OCI-LY7 (cell line): ENCODE measurements at regions not wholly inside any gene's neighbourhood (a gene's known extent, or its start where the extent isn't known, plus 50 kb on each side); places are given as distances from the start of the nearest gene placed in this dataset.

Experiments used
- BruUV-seq: library from RNA; stranded (reverse); fragments of 400-500 nt; replicated peaks from 2 replicates; lab custom pipeline; 2021; lab: Mats Ljungman, UMichigan
- CTCF ChIA-PET: fragments of 300-600 bp; sonication (Branson Sonifier 250); formaldehyde crosslinking; loops from one replicate; lab custom pipeline; 2022; ENCODE audit warnings: antibody characterized with exemption; ENCODE audit not compliant: unreplicated experiment; lab: Charles Lee
- POLR2A ChIA-PET: fragments of 300-600 bp; sonication (Branson Sonifier 250); formaldehyde crosslinking; loops from one replicate; lab custom pipeline; 2022; ENCODE audit warnings: antibody characterized with exemption; lab: Charles Lee
- DNase-seq: peaks from one replicate; pipeline ENCODE4 v3.0.0-alpha.2; 2015; ENCODE audit warnings: low spot score
- H2AFZ ChIP-seq: fragments of 200-600 bp; sonication (generic), shearing (Covaris generic); 2 replicates; pipeline ENCODE4 v1.6.1; 2014; ENCODE audit warnings: mild to moderate bottlenecking, antibody characterized with exemption, low read length, moderate library complexity
- H3K27ac ChIP-seq: fragments of 200-600 bp; sonication (generic); 2 replicates; pipeline ENCODE4 v1.5.1; 2014; ENCODE audit warnings: mixed run types, low read depth, mild to moderate bottlenecking, moderate library complexity, low read length, inconsistent platforms; ENCODE audit not compliant: poor library complexity, severe bottlenecking
- H3K36me3 ChIP-seq: fragments of 200-600 bp; sonication (generic); 2 replicates; pipeline ENCODE4 v1.6.1; 2014; ENCODE audit warnings: mild to moderate bottlenecking, antibody characterized with exemption, low read length, moderate library complexity, mixed read lengths; ENCODE audit not compliant: insufficient read depth
- H3K4me1 ChIP-seq: fragments of 200-600 bp; sonication (generic); 2 replicates; pipeline ENCODE4 v1.5.1; 2014; ENCODE audit warnings: mild to moderate bottlenecking, low read length; ENCODE audit not compliant: insufficient read depth, poor library complexity, severe bottlenecking
- H3K4me2 ChIP-seq: fragments of 200-600 bp; sonication (generic); 2 replicates; pipeline ENCODE4 v1.6.1; 2014; ENCODE audit warnings: mild to moderate bottlenecking, low read length
- H3K4me3 ChIP-seq: fragments of 200-600 bp; sonication (generic); 2 replicates; pipeline ENCODE4 v1.5.1; 2014; ENCODE audit warnings: mild to moderate bottlenecking, low read depth, low read length; ENCODE audit not compliant: poor library complexity, severe bottlenecking
- H3K79me2 ChIP-seq: fragments of 200-600 bp; sonication (generic); 2 replicates; pipeline ENCODE4 v1.6.1; 2016; ENCODE audit warnings: low read depth, mild to moderate bottlenecking, low read length, moderate library complexity, mixed read lengths; ENCODE audit not compliant: insufficient read depth
- H3K9me2 ChIP-seq: fragments of 200-600 bp; sonication (generic); 2 replicates; pipeline ENCODE4 v1.6.1; 2016; ENCODE audit warnings: mild to moderate bottlenecking, low read length, mixed read lengths; ENCODE audit not compliant: insufficient read depth
- H3K9me3 ChIP-seq: fragments of 200-600 bp; sonication (generic); 2 replicates; pipeline ENCODE4 v1.6.1; 2014; ENCODE audit warnings: mild to moderate bottlenecking, mixed run types, low read length, mixed read lengths
- H4K20me1 ChIP-seq: fragments of 200-600 bp; sonication (generic); 2 replicates; pipeline ENCODE4 v1.6.1; 2014; ENCODE audit warnings: mild to moderate bottlenecking, antibody characterized with exemption, low read length, moderate library complexity, mixed read lengths; ENCODE audit not compliant: insufficient read depth
- CTCF ChIP-seq: fragments of 200-600 bp; sonication (generic); conservative IDR thresholded peaks from 2 replicates; pipeline ENCODE4 v1.5.1; 2014; ENCODE audit warnings: mild to moderate bottlenecking, antibody characterized with exemption, low read length, moderate library complexity, mixed read lengths
- EZH2phosphoT487 ChIP-seq: fragments of 200-600 bp; sonication (generic); IDR thresholded peaks from 2 replicates; pipeline ENCODE4 v1.6.1; 2018; ENCODE audit warnings: low read depth, borderline replicate concordance, mild to moderate bottlenecking, mixed run types, antibody characterized with exemption, low read length, moderate library complexity, mixed read lengths
- intact Hi-C: fragments of 100-400 bp; cut with micrococcal nuclease; formaldehyde crosslinking; loops from one replicate; pipeline ENCODE4 v1.10.0; 2022; ENCODE audit not compliant: unreplicated experiment

GRCh38 chr21:28359300-28359699, 633.4 kb downstream of the LTN1 start:
- Histone ChIP-seq H3K4me3 (no peak overlapping the region), H3K9me3 (no peaks in the 10 kb centered on the region), H3K36me3 (no peaks in the 10 kb centered on the region), H3K79me2 (no peaks in the 10 kb centered on the region), H4K20me1 (no peaks in the 10 kb centered on the region), H3K27ac (no peak overlapping the region), H3K4me1 (no peaks in the 10 kb centered on the region), H2AFZ (no peak overlapping the region), H3K9me2 (no peaks in the 10 kb centered on the region), H3K4me2 (no peak overlapping the region)
- ChIA-PET CTCF (no interaction called here), POLR2A (no interaction called here)
- no peak for DNase-seq
- no TSS peak for BruUV-seq
- intact Hi-C loops = no loop called here
- TF ChIP-seq EZH2phosphoT487 (no peak), CTCF (no peak)

- Histone ChIP-seq H3K4me3 (no peak overlapping the region), H3K9me3 (no peaks in the 10 kb centered on the region), H3K9me2 (no peaks in the 10 kb centered on the region), H3K4me2 (no peak overlapping the region), H3K79me2 (no peaks in the 10 kb centered on the region), H3K4me1 (no peaks in the 10 kb centered on the region), H3K36me3 (no peaks in the 10 kb centered on the region), H2AFZ (no peak overlapping the region), H4K20me1 (no peaks in the 10 kb centered on the region), H3K27ac (no peak overlapping the region)
- TF ChIP-seq CTCF = no peak
- TF ChIP-seq EZH2phosphoT487 = no peak
- no peak for DNase-seq
- POLR2A ChIA-PET = interaction anchor here (0.6 kb wide), 1 partner anchor 34 kb away, joined by 3 read pairs; no protein-coding TSS in a partner anchor
- intact Hi-C loops = no loop called here
- BruUV-seq = no TSS peak
- CTCF ChIA-PET = no interaction called here
Measured at GRCh38 chr21:28358702-28359101, 634.0 kb downstream of the LTN1 start.

GRCh38 chr21:28358170-28358569, 634.5 kb downstream of the LTN1 start:
- Histone ChIP-seq H3K4me1 (no peaks in the 10 kb centered on the region), H3K4me3 (no peak overlapping the region), H3K9me2 (no peaks in the 10 kb centered on the region), H3K79me2 (no peaks in the 10 kb centered on the region), H3K36me3 (no peaks in the 10 kb centered on the region), H3K4me2 (no peak overlapping the region), H3K27ac (no peak overlapping the region), H4K20me1 (no peaks in the 10 kb centered on the region), H2AFZ (no peak overlapping the region), H3K9me3 (no peaks in the 10 kb centered on the region)
- no peak for TF ChIP-seq EZH2phosphoT487
- TF ChIP-seq CTCF = no peak
- ChIA-PET POLR2A (interaction anchor here (0.6 kb wide), 1 partner anchor 33 kb away, joined by 3 read pairs; no protein-coding TSS in a partner anchor), CTCF (no interaction called here)
- no TSS peak for BruUV-seq
- no peak for DNase-seq
- intact Hi-C loops = no loop called here
